AG09319 (cell line): ENCODE measurements at regions not wholly inside any gene's neighbourhood (a gene's known extent, or its start where the extent isn't known, plus 50 kb on each side); places are given as distances from the start of the nearest gene placed in this dataset.

ENCODE experiments used
- DNase-seq: peaks from one replicate; pipeline ENCODE4 v3.0.0-alpha.2; 2010; ENCODE audit warnings: low read depth; ENCODE audit errors: extremely low read depth
- TF ChIP-seq, protein P1 (sequence below): IDR thresholded peaks from 2 replicates; pipeline ENCODE4 v1.5.1; 2011; ENCODE audit warnings: low read depth, mild to moderate bottlenecking, inconsistent platforms, low read length, moderate library complexity

DNA sequence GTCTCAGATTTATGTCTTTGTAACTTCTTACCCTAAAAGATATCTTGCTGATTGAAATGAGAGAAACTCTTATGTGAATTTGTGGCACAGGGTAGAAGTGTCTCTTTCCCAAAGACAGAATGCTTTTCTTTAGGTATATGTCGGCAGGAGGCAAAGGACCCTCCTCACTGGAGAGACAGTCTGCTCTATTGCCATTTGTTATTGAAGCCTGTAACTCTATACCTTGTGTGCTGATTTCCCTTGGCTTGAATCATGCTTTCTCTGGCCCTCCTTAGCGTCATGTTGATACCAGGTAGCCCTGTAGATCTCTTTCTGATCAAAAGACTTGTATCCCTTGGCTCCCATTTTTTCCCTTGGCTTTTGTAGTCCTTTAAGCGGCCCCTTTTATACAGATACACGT lies 284.3 kb downstream of the CXXC4 start:
- TF ChIP-seq, protein P1, sequence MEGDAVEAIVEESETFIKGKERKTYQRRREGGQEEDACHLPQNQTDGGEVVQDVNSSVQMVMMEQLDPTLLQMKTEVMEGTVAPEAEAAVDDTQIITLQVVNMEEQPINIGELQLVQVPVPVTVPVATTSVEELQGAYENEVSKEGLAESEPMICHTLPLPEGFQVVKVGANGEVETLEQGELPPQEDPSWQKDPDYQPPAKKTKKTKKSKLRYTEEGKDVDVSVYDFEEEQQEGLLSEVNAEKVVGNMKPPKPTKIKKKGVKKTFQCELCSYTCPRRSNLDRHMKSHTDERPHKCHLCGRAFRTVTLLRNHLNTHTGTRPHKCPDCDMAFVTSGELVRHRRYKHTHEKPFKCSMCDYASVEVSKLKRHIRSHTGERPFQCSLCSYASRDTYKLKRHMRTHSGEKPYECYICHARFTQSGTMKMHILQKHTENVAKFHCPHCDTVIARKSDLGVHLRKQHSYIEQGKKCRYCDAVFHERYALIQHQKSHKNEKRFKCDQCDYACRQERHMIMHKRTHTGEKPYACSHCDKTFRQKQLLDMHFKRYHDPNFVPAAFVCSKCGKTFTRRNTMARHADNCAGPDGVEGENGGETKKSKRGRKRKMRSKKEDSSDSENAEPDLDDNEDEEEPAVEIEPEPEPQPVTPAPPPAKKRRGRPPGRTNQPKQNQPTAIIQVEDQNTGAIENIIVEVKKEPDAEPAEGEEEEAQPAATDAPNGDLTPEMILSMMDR: no peak
- DNase-seq: no peak

GRCh38 chr4:104206784-104207183 lies 287.9 kb downstream of the CXXC4 start:
- DNase-seq: no peak
- TF ChIP-seq, protein P1: no peak

DNA sequence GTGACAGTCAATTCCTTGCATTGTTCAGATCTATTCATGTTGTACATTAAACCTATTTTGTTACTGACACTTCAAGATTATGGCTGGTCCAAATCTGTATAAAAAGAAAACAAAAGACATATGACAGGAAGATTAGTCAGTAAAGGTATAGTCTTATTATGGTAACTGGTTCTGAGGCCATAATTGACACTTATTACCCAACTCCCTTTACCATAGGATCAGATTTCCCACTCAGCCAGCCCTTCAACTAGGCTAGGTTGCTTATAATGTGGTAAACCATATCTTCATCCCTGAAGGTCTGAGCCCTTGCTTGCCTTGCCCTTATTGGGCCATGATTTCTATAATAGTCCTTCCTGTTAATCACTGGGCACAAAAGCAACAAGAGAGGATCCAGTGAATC lies 289.6 kb downstream of the CXXC4 start:
- DNase-seq: no peak
- TF ChIP-seq, protein P1: no peak

GRCh38 chr4:104188301-104188700 lies 306.4 kb downstream of the CXXC4 start:
- TF ChIP-seq, protein P1: no peak
- DNase-seq: no peak

- TF ChIP-seq, protein P1: no peak
- no peak for DNase-seq
These were observed 325.3 kb downstream of the CXXC4 start for GRCh38 chr4:104169437-104169836.

DNA sequence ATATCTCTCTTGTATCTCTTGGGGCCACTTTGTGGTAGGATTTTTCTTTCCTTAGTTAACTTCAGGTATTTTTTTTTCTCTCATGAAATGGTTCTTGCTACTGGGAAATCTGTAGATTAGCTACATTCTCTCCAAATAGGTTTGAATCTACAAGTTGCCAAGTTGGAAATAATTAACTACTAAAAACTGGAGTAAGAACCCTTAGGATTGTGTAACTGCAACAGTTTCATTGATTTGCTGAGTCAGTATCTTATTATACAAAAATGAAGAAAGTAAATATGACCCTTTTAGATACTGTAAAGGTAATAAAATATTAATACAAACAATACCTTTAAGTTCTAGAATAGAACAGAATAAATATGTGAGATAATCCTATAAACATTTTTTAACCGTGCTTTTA lies 327.9 kb downstream of the CXXC4 start:
- TF ChIP-seq, protein P1: no peak

GRCh38 chr4:104163820-104164219 lies 330.9 kb downstream of the CXXC4 start:
- TF ChIP-seq, protein P1: no peak
- no peak for DNase-seq

More for the DNA sequence above, 327.9 kb downstream of the CXXC4 start:
- no peak for DNase-seq

- no peak for DNase-seq
- TF ChIP-seq, protein P1: no peak
These were observed 348.6 kb downstream of the CXXC4 start for GRCh38 chr4:104146048-104146447.
